HepG2 (cell line): ENCODE measurements at regions not wholly inside any gene's neighbourhood (a gene's known extent, or its start where the extent isn't known, plus 50 kb on each side); places are given as distances from the start of the nearest gene placed in this dataset.

ENCODE experiments used
- ATAC-seq: fragments of 200-7000 bp; cut with Tn5 transposase; 3 replicates; pipeline ENCODE4 v1.9.1; 2020; ENCODE audit warnings: mild to moderate bottlenecking, moderate library complexity
- BruUV-seq: library from RNA; stranded (reverse); fragments of 400-500 nt; replicated peaks from 2 replicates; lab custom pipeline; 2021; lab: Mats Ljungman, UMichigan
- CTCF ChIA-PET: fragments of 300-600 bp; formaldehyde crosslinking; extraction: SDS; loops from one replicate; lab custom pipeline; 2021; ENCODE audit warnings: low total read pairs, inconsistent platforms, low intra/inter-chr PET ratio; lab: Yijun Ruan, JAX
- POLR2A ChIA-PET: fragments of 350-600 bp; sonication (Branson Sonifier 250); formaldehyde crosslinking; loops from one replicate; lab custom pipeline; 2020; ENCODE audit warnings: antibody characterized with exemption, inconsistent platforms; lab: Yijun Ruan, JAX
- DNase-seq: peaks from one replicate; pipeline ENCODE4 v3.0.0-alpha.2; 2015; ENCODE audit warnings: low spot score
- FAIRE-seq: peaks from 3 replicates; lab custom pipeline; 2011; peaks lifted over from hg19 to GRCh38; lab: Jason Lieb, UNC
- H2AFZ ChIP-seq: one replicate; pipeline ENCODE4 v1.6.1; 2011; ENCODE audit warnings: low read length, inconsistent platforms
- H3K27ac ChIP-seq: fragments of 300-600 bp; 3 replicates; pipeline ENCODE4 v1.8.0; 2011; ENCODE audit warnings: mixed run types, mild to moderate bottlenecking, mixed read lengths, low read length, inconsistent platforms; ENCODE audit not compliant: insufficient read depth; ENCODE audit errors: extremely low read length
- H3K27me3 ChIP-seq, 2 experiments: fragments of 200-600 bp in 1 of 2; 2 replicates in 1 of 2; 3 replicates in 1 of 2; pipeline versions ENCODE4 v1.6.0 to v1.8.0; 2011; ENCODE audit warnings: low read length in 2 of 2, mild to moderate bottlenecking in 2 of 2, moderate library complexity in 2 of 2, inconsistent platforms in 1 of 2; ENCODE audit not compliant: insufficient read depth in 2 of 2, control insufficient read depth in 1 of 2
- H3K36me3 ChIP-seq, 2 experiments: fragments of 200-600 bp in 1 of 2; replicated peaks in 1 of 2; 2 replicates in 1 of 2; 3 replicates in 1 of 2; pipeline versions ENCODE4 v1.5.1 to v1.8.0; 2011; ENCODE audit warnings: low read length in 2 of 2, inconsistent platforms in 1 of 2; ENCODE audit not compliant: insufficient read depth in 2 of 2, control insufficient read depth in 1 of 2
- H3K4me1 ChIP-seq: 2 replicates; pipeline ENCODE4 v1.5.1; 2012; ENCODE audit warnings: low read length, inconsistent platforms; ENCODE audit not compliant: insufficient read depth
- H3K4me2 ChIP-seq: 2 replicates; pipeline ENCODE4 v1.6.0; 2011; ENCODE audit warnings: low read depth, low read length, inconsistent platforms
- H3K4me3 ChIP-seq, 3 experiments: fragments of 200-600 bp in 1 of 3; sonication (generic), shearing (Covaris generic) in 1 of 3; replicated peaks in 1 of 3; 2 replicates each; pipeline ENCODE4 v1.5.1; 2011 to 2016; ENCODE audit warnings: low read length in 3 of 3, inconsistent platforms in 2 of 3, low read depth in 2 of 3, mild to moderate bottlenecking in 2 of 3, control low read depth in 1 of 3, mixed read lengths in 1 of 3; ENCODE audit not compliant: insufficient read depth in 1 of 3
- H3K79me2 ChIP-seq: one replicate; pipeline ENCODE4 v1.6.1; 2011; ENCODE audit warnings: low read length, inconsistent platforms; ENCODE audit not compliant: insufficient read depth
- H3K9ac ChIP-seq: 2 replicates; pipeline ENCODE4 v1.6.0; 2011; ENCODE audit warnings: mild to moderate bottlenecking, low read depth, low read length, inconsistent platforms; ENCODE audit not compliant: insufficient read depth
- H3K9me3 ChIP-seq: 2 replicates; pipeline ENCODE4 v1.5.1; 2012; ENCODE audit warnings: mild to moderate bottlenecking, low read length
- H4K20me1 ChIP-seq: 2 replicates; pipeline ENCODE4 v1.6.0; 2011; ENCODE audit warnings: inconsistent platforms, mild to moderate bottlenecking, low read length, moderate library complexity; ENCODE audit not compliant: insufficient read depth
- DZIP1 ChIP-seq: sonication (generic); formaldehyde crosslinking; IDR thresholded peaks from 2 replicates; pipeline ENCODE4 v1.5.0; 2020; ENCODE audit warnings: mild to moderate bottlenecking, missing genetic modification reagents
- GATAD1 ChIP-seq: IDR thresholded peaks from 2 replicates; pipeline ENCODE4 v1.6.1; 2016; ENCODE audit warnings: missing genetic modification reagents, missing compliant biosample characterization
- ZMAT5 ChIP-seq: sonication (generic); formaldehyde crosslinking; IDR thresholded peaks from 2 replicates; pipeline ENCODE4 v1.5.0; 2020; ENCODE audit warnings: mild to moderate bottlenecking, low read depth, missing genetic modification reagents, borderline replicate concordance
- ZNF180 ChIP-seq: sonication (generic); formaldehyde crosslinking; IDR thresholded peaks from 2 replicates; pipeline ENCODE4 v1.4.0; 2020; ENCODE audit warnings: low read depth, missing genetic modification reagents, borderline replicate concordance
- ZNF333 ChIP-seq: sonication (generic); formaldehyde crosslinking; IDR thresholded peaks from 2 replicates; pipeline ENCODE4 v1.4.0; 2020; ENCODE audit warnings: mild to moderate bottlenecking, missing genetic modification reagents, borderline replicate concordance
- ZNF75D ChIP-seq: sonication (generic); formaldehyde crosslinking; IDR thresholded peaks from 2 replicates; pipeline ENCODE4 v1.8.1; 2023; ENCODE audit warnings: missing genetic modification reagents, mild to moderate bottlenecking, borderline replicate concordance
- WGBS: methylation state at CpG from one replicate; pipeline ENCODE4 v1.1.6; 2017; ENCODE audit warnings: low lambda C conversion rate; 5-methylcytosine and 5-hydroxymethylcytosine counted together
- in situ Hi-C: cut with HindIII; loops from 2 replicates; pipeline ENCODE4 v1.10.0; 2017; ENCODE audit warnings: low pct_unique_long_range_greater_than_20kb; ENCODE audit not compliant: extremely low pct_ligation_motif_present
- intact Hi-C: fragments of 100-400 bp; cut with micrococcal nuclease; formaldehyde crosslinking; loops from one replicate; pipeline ENCODE4 v1.10.0; 2022; ENCODE audit not compliant: unreplicated experiment

DNA sequence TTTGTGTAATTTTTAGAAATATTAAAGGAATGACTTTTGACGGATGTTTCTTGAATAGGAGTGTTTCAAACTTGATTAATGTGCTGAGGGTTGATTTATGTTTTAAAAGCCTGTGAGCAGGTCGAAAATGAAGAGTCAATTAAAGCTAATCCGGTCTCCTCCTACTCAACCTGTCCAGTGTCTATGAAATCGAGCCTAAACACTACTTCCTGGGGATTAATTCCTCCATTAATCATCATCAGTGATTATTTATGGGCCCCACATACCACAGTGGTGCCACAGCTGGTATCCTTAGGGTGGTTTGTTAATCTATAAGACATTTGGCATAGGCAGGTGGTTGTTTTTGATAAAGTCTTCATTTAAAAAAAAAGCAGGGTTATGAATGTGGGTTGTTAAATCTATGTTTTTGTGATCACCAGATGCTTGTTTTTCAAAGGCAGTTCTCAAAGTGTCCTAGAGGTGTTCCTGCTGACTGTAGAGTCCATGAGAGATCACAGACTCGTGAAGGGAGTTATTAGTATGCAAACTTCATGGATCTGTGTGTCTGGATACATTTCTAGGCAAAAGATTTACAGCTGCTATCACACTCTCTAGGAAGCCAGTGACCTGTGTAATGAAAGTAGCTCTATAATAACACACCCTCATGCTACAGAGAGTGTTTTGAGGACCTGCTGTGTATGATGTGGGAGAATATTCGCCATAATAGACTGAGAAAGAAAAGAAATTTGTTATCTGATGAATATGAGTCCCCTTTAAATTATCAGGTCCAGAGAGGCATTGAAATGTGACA lies 308.6 kb downstream of the AKAIN1 start:
- CTCF ChIA-PET = no interaction called here
- Histone ChIP-seq H3K4me1 (no peaks in the 10 kb centered on the region), H3K9me3 (peaks cover 58% of the 10 kb centered on the region), H4K20me1 (no peaks in the 10 kb centered on the region), H3K79me2 (no peaks in the 10 kb centered on the region), H3K36me3 (no peaks in the 10 kb centered on the region), H3K27me3 (no peaks in the 10 kb centered on the region), H3K9ac (no peak overlapping the region), H3K4me2 (no peak overlapping the region), H3K27ac (no peak overlapping the region), H2AFZ (no peak overlapping the region), H3K4me3 (no peak overlapping the region)
- intact Hi-C loops (no loop called here), in situ Hi-C loops (no loop called here)
- FAIRE-seq (no peak), ATAC-seq (no peak), DNase-seq (no peak)
- TF ChIP-seq GATAD1 (CRISPR knock-in tag) (no peak), ZNF333 (CRISPR knock-in tag) (no peak), ZNF75D (no peak), ZMAT5 (no peak), ZNF180 (CRISPR knock-in tag) (no peak), DZIP1 (CRISPR knock-in tag) (no peak)
- no TSS peak for BruUV-seq
- WGBS = 0% methylated on average over 6 of the region's 6 CpGs
- POLR2A ChIA-PET = no interaction called here
